Neural progenitor cell (in vitro differentiated cells): ENCODE measurements at regions not wholly inside any gene's neighbourhood (a gene's known extent, or its start where the extent isn't known, plus 50 kb on each side); places are given as distances from the start of the nearest gene placed in this dataset.

Experiments used
- EZH2 ChIP-seq: fragments of 200-600 bp; sonication (generic); IDR thresholded peaks from 2 replicates; pipeline ENCODE4 v1.6.1; 2017; ENCODE audit warnings: antibody characterized with exemption, mild to moderate bottlenecking, moderate library complexity
- EZH2phosphoT487 ChIP-seq: fragments of 200-600 bp; sonication (generic); IDR thresholded peaks from 2 replicates; pipeline ENCODE4 v1.6.1; 2017; ENCODE audit warnings: antibody characterized with exemption
- TF ChIP-seq, protein P1 (sequence below): fragments of 200-600 bp; sonication (generic); IDR thresholded peaks from 2 replicates; pipeline ENCODE4 v1.5.1; 2017; ENCODE audit warnings: antibody characterized with exemption, mild to moderate bottlenecking

DNA sequence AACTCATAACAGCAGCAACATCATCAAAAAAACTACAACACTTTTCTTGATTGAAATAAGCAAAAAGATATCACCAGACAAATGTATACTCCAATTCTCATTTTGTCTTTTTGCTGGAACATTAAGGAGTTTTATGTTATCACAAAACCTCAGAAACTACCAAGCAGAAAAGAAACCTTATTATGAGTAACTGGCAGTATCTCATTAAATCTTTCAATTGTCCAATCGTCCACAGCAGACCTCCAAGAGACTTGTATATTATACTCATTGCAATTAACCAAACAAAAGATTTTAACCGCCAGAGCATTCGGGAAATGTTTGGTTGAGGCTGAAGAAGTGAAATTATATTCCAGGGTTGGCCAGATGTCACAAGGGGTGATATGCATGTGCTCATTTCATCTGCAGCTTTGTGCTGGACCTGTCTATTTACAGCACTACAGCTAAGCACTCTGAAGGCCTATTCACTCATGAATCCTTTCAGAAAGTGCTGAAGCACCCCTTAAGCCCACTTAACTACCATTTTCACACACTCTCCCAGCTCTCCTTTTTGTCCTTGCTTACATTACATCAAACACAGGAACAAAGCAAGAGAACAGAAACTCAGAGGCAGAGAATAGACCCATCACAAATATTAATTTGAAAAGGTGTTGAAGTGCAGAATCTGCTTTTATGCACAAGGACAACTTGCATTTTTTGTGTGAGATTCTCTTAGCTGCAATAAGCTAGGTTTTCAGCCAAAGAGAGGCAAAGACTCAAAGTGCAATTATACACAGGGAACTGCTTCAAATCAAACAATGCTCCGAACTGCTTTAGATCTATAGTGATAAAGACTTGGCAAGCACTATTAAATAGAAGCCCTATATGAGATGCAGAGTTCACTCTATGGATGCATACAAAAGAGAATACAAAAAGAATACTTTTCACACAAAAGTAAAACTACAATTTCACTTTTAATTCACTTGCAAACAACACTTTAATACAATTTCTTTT is 150.4 kb upstream of the POU5F2 start:
- TF ChIP-seq, protein P1, sequence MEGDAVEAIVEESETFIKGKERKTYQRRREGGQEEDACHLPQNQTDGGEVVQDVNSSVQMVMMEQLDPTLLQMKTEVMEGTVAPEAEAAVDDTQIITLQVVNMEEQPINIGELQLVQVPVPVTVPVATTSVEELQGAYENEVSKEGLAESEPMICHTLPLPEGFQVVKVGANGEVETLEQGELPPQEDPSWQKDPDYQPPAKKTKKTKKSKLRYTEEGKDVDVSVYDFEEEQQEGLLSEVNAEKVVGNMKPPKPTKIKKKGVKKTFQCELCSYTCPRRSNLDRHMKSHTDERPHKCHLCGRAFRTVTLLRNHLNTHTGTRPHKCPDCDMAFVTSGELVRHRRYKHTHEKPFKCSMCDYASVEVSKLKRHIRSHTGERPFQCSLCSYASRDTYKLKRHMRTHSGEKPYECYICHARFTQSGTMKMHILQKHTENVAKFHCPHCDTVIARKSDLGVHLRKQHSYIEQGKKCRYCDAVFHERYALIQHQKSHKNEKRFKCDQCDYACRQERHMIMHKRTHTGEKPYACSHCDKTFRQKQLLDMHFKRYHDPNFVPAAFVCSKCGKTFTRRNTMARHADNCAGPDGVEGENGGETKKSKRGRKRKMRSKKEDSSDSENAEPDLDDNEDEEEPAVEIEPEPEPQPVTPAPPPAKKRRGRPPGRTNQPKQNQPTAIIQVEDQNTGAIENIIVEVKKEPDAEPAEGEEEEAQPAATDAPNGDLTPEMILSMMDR = no peak
- no peak for TF ChIP-seq EZH2phosphoT487
- no peak for TF ChIP-seq EZH2
